H9 (cell line): ENCODE measurements at regions not wholly inside any gene's neighbourhood (a gene's known extent, or its start where the extent isn't known, plus 50 kb on each side); places are given as distances from the start of the nearest gene placed in this dataset.

Experiments used
- DNase-seq: peaks from one replicate; pipeline ENCODE4 v3.0.0-alpha.2; 2017
- H2AFZ ChIP-seq: one replicate; pipeline ENCODE4 v1.6.1; 2013; ENCODE audit warnings: mild to moderate bottlenecking, low read length, control low read depth, moderate library complexity
- H2AK5ac ChIP-seq: 2 replicates; pipeline ENCODE4 v1.6.1; 2013; ENCODE audit warnings: low read length, control low read depth, mixed read lengths; ENCODE audit not compliant: insufficient read length
- H2BK120ac ChIP-seq: one replicate; pipeline ENCODE4 v1.6.1; 2013; ENCODE audit warnings: low read depth, mild to moderate bottlenecking, low read length, control low read depth, inconsistent platforms; ENCODE audit not compliant: poor library complexity, severe bottlenecking
- H2BK12ac ChIP-seq: 2 replicates; pipeline ENCODE4 v1.6.1; 2013; ENCODE audit warnings: low read length, control low read depth, mixed read lengths, low read depth; ENCODE audit not compliant: insufficient read length
- H2BK15ac ChIP-seq: 2 replicates; pipeline ENCODE4 v1.6.1; 2013; ENCODE audit warnings: low read depth, low read length, control low read depth
- H2BK20ac ChIP-seq: one replicate; pipeline ENCODE4 v1.6.1; 2013; ENCODE audit warnings: low read depth, mild to moderate bottlenecking, low read length, control low read depth, inconsistent platforms; ENCODE audit not compliant: poor library complexity, severe bottlenecking
- H2BK5ac ChIP-seq: 2 replicates; pipeline ENCODE4 v1.6.1; 2013; ENCODE audit warnings: low read length, control low read depth, mixed read lengths; ENCODE audit not compliant: insufficient read length
- H3K14ac ChIP-seq: 2 replicates; pipeline ENCODE4 v1.6.1; 2013; ENCODE audit warnings: low read length, control low read depth; ENCODE audit not compliant: insufficient read depth
- H3K18ac ChIP-seq: 2 replicates; pipeline ENCODE4 v1.6.1; 2013; ENCODE audit warnings: low read depth, mild to moderate bottlenecking, mixed read lengths, low read length, control low read depth; ENCODE audit not compliant: insufficient read length
- H3K23ac ChIP-seq: 2 replicates; pipeline ENCODE4 v1.6.1; 2013; ENCODE audit warnings: low read length, control low read depth, mixed read lengths, low read depth; ENCODE audit not compliant: insufficient read length
- H3K23me2 ChIP-seq: 2 replicates; pipeline ENCODE4 v1.6.1; 2013; ENCODE audit warnings: low read depth, mild to moderate bottlenecking, mixed read lengths, low read length, control low read depth; ENCODE audit not compliant: insufficient read length, poor library complexity, severe bottlenecking
- H3K27ac ChIP-seq: 2 replicates; pipeline ENCODE4 v1.5.1; 2013; ENCODE audit warnings: low read length, control low read depth, mixed read lengths, low read depth; ENCODE audit not compliant: insufficient read length
- H3K27me3 ChIP-seq: 2 replicates; pipeline ENCODE4 v1.6.1; 2013; ENCODE audit warnings: low read length, control low read depth, inconsistent platforms; ENCODE audit not compliant: insufficient read depth
- H3K4ac ChIP-seq: 2 replicates; pipeline ENCODE4 v1.6.1; 2013; ENCODE audit warnings: low read depth, mild to moderate bottlenecking, control low read depth, inconsistent platforms, low read length, moderate library complexity
- H3K4me1 ChIP-seq: 2 replicates; pipeline ENCODE4 v1.6.1; 2013; ENCODE audit warnings: low read length, control low read depth, inconsistent platforms; ENCODE audit not compliant: insufficient read depth
- H3K4me2 ChIP-seq: 2 replicates; pipeline ENCODE4 v1.6.1; 2013; ENCODE audit warnings: low read length, control low read depth, mixed read lengths; ENCODE audit not compliant: insufficient read length, insufficient read depth
- H3K56ac ChIP-seq: 2 replicates; pipeline ENCODE4 v1.6.1; 2013; ENCODE audit warnings: low read depth, mild to moderate bottlenecking, mixed read lengths, low read length, control low read depth; ENCODE audit not compliant: insufficient read length
- H3K79me1 ChIP-seq: 2 replicates; pipeline ENCODE4 v1.6.1; 2013; ENCODE audit warnings: low read depth, mild to moderate bottlenecking, moderate library complexity, low read length, control low read depth, inconsistent platforms; ENCODE audit not compliant: insufficient read depth, poor library complexity, severe bottlenecking
- H3K79me2 ChIP-seq: 2 replicates; pipeline ENCODE4 v1.6.1; 2013; ENCODE audit warnings: low read length, control low read depth, inconsistent platforms; ENCODE audit not compliant: insufficient read depth
- H3K9ac ChIP-seq: 2 replicates; pipeline ENCODE4 v1.6.1; 2013; ENCODE audit warnings: low read length, control low read depth, mixed read lengths; ENCODE audit not compliant: insufficient read length; ENCODE audit errors: extremely low read depth
- H3K9me3 ChIP-seq: one replicate; pipeline ENCODE4 v1.6.1; 2013; ENCODE audit warnings: low read depth, low read length, inconsistent platforms; ENCODE audit not compliant: control insufficient read depth
- H3T11ph ChIP-seq: one replicate; pipeline ENCODE4 v1.6.1; 2013; ENCODE audit warnings: mild to moderate bottlenecking, low read length, control low read depth, inconsistent platforms
- H4K20me1 ChIP-seq: one replicate; pipeline ENCODE4 v1.6.1; 2013; ENCODE audit not compliant: control insufficient read depth, insufficient read length, insufficient read depth
- H4K5ac ChIP-seq: 2 replicates; pipeline ENCODE4 v1.6.1; 2013; ENCODE audit warnings: low read depth, mild to moderate bottlenecking, mixed read lengths, low read length, control low read depth; ENCODE audit not compliant: insufficient read length
- H4K8ac ChIP-seq: replicated peaks from 2 replicates; pipeline ENCODE4 v1.6.1; 2013; ENCODE audit warnings: low read length, control low read depth, mixed read lengths, low read depth; ENCODE audit not compliant: insufficient read length
- H4K91ac ChIP-seq: 2 replicates; pipeline ENCODE4 v1.6.1; 2013; ENCODE audit warnings: low read depth, mild to moderate bottlenecking, moderate library complexity, mixed read lengths, low read length, control low read depth; ENCODE audit not compliant: insufficient read length
- H3K27ac Mint-ChIP-seq, 3 experiments: 2 replicates in 2 of 3; 3 replicates in 1 of 3; pipeline ENCODE4 v1.8.0; 2020 to 2021; ENCODE audit warnings: mixed read lengths in 3 of 3, mild to moderate bottlenecking in 1 of 3, moderate library complexity in 1 of 3
- H3K27me3 Mint-ChIP-seq: 2 replicates; pipeline ENCODE4 v1.8.0; 2021; ENCODE audit warnings: low read depth, mild to moderate bottlenecking, moderate library complexity, mixed read lengths
- H3K36me3 Mint-ChIP-seq, 3 experiments: 2 replicates in 2 of 3; 3 replicates in 1 of 3; pipeline ENCODE4 v1.8.0; 2020 to 2021; ENCODE audit warnings: low read depth in 3 of 3, mixed read lengths in 3 of 3; ENCODE audit not compliant: insufficient read depth in 1 of 3
- H3K4me1 Mint-ChIP-seq, 2 experiments: 2 replicates each; pipeline ENCODE4 v1.8.0; 2020; ENCODE audit warnings: mixed read lengths in 2 of 2
- H3K4me3 Mint-ChIP-seq, 2 experiments: 2 replicates in 1 of 2; 3 replicates in 1 of 2; pipeline ENCODE4 v1.8.0; 2020 to 2021; ENCODE audit warnings: mild to moderate bottlenecking in 2 of 2, mixed read lengths in 2 of 2, moderate library complexity in 1 of 2
- H3K9me3 Mint-ChIP-seq, 2 experiments: 2 replicates in 1 of 2; 3 replicates in 1 of 2; pipeline ENCODE4 v1.8.0; 2020; ENCODE audit warnings: mild to moderate bottlenecking in 2 of 2, mixed read lengths in 2 of 2, moderate library complexity in 1 of 2
- WGBS: extraction: QIAGEN DNeasy Blood & Tissue Kit; methylation state at CpG from one replicate; pipeline ENCODE4 v1.1.7; 2013; ENCODE audit warnings: missing lambda C conversion rate, low lambda C conversion rate, mixed read lengths; ENCODE audit not compliant: insufficient read length; ENCODE audit errors: extremely low coverage; 5-methylcytosine and 5-hydroxymethylcytosine counted together
- TF ChIP-seq, protein P1 (sequence below): fragments of 200-600 bp; sonication (generic); conservative IDR thresholded peaks from 3 replicates; pipeline ENCODE4 v1.8.0; 2021; ENCODE audit warnings: antibody characterized with exemption, mild to moderate bottlenecking

DNA sequence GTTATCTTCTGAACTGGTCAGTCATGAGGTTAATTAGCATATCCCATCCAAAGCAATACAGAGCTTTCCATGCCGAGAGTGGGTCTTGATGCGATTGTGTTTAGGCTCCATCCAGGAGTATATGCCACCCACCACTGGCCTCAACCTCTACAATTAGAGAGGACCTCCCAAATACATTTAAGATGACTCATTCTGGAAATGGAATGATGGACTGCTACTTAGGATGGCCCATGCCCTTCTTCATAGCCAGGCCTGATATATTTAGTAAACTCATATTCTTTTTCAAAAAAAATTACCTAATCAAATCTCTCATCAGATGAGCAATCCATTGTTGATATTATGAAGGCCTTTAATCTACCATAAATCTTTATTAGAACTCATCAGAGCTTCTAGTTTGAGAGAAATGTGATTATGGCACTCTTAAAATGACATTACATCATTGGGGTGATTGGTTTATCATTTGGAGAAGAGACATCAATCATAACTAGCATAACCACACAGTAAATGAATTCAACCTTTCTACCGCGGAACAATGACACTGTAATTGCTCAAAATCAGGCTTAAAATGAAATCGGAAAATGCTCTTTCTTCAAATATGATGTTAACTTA, 414.2 kb upstream of the WWC1 start:
- H2AK5ac ChIP-seq, result no peak overlapping the region
- H2BK15ac ChIP-seq, result no peak overlapping the region
- H3K9me3 ChIP-seq, result no peaks in the 10 kb centered on the region
- H4K91ac ChIP-seq, result no peak overlapping the region
- TF ChIP-seq, protein P1, sequence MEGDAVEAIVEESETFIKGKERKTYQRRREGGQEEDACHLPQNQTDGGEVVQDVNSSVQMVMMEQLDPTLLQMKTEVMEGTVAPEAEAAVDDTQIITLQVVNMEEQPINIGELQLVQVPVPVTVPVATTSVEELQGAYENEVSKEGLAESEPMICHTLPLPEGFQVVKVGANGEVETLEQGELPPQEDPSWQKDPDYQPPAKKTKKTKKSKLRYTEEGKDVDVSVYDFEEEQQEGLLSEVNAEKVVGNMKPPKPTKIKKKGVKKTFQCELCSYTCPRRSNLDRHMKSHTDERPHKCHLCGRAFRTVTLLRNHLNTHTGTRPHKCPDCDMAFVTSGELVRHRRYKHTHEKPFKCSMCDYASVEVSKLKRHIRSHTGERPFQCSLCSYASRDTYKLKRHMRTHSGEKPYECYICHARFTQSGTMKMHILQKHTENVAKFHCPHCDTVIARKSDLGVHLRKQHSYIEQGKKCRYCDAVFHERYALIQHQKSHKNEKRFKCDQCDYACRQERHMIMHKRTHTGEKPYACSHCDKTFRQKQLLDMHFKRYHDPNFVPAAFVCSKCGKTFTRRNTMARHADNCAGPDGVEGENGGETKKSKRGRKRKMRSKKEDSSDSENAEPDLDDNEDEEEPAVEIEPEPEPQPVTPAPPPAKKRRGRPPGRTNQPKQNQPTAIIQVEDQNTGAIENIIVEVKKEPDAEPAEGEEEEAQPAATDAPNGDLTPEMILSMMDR, result no peak
- Mint-ChIP-seq H3K4me1 (no peaks in the 10 kb centered on the region), H3K27ac (no peak overlapping the region), H3K36me3 (peaks cover 0 to 3% (median 0%) of the 10 kb centered on the region in 3 experiments; a peak in 1 of 7 replicates), H3K4me3 (no peak overlapping the region), H3K27me3 (no peaks in the 10 kb centered on the region), H3K9me3 (peaks cover 0 to 1% of the 10 kb centered on the region in 2 experiments; a peak in 3 of 5 replicates)
- H3K27me3 ChIP-seq, result no peaks in the 10 kb centered on the region
- no peak overlapping the region for H3K14ac ChIP-seq
- no peak overlapping the region for H4K5ac ChIP-seq
- H2BK20ac ChIP-seq, result no peak overlapping the region
- no peaks in the 10 kb centered on the region for H3K79me1 ChIP-seq
- no CpG with 5 or more reads among the region's 5 CpGs for WGBS
- H4K8ac ChIP-seq, result no peak overlapping the region
- DNase-seq, result no peak
- no peak overlapping the region for H3K27ac ChIP-seq
- no peaks in the 10 kb centered on the region for H3K23me2 ChIP-seq
- H2AFZ ChIP-seq, result no peak overlapping the region
- H3K18ac ChIP-seq, result no peak overlapping the region
- no peak overlapping the region for H2BK120ac ChIP-seq
- no peak overlapping the region for H2BK12ac ChIP-seq
- no peaks in the 10 kb centered on the region for H4K20me1 ChIP-seq
- no peaks in the 10 kb centered on the region for H3K4me1 ChIP-seq
- no peak overlapping the region for H3K9ac ChIP-seq
- no peak overlapping the region for H3K56ac ChIP-seq
- H3K79me2 ChIP-seq, result no peaks in the 10 kb centered on the region
- no peak overlapping the region for H2BK5ac ChIP-seq
- H3T11ph ChIP-seq, result no peak overlapping the region
- no peak overlapping the region for H3K23ac ChIP-seq
- no peak overlapping the region for H3K4ac ChIP-seq
- H3K4me2 ChIP-seq, result no peak overlapping the region
